ENCODE measurements at regions not wholly inside any gene's neighbourhood (a gene's known extent, or its start where the extent isn't known, plus 50 kb on each side); places are given as distances from the start of the nearest gene placed in this dataset.

GRCh38 chr4:54482529-54483200 lies 175.1 kb upstream of the KIT start:
- H3K27me3 ChIP-seq = no peaks in the 10 kb centered on the region
- DNase-seq = no peak
- H3K36me3 ChIP-seq = no peaks in the 10 kb centered on the region
- WGBS, 2 donors (ENCODE audit: low coverage in 1 of 2) = 80 to 92% methylated on average over 4 to 6 of the region's 6 CpGs
- H3K9me3 ChIP-seq = no peaks in the 10 kb centered on the region
- no peak overlapping the region for H3K27ac ChIP-seq
- in situ Hi-C loops (cut with MboI; ENCODE audit: low pct_ligation_motif_present in 1 of 4, low pct_unique_long_range_greater_than_20kb in 1 of 4, low sequenced_read_pairs in 3 of 4) (no loop called here), intact Hi-C loops (cut with DNase I; ENCODE audit: low total_unique reads) (no loop called here)
- TF ChIP-seq EP300 (IDR thresholded peaks at IDR 0.05; ENCODE audit: low read depth) (no peak), POLR2AphosphoS5 (IDR thresholded peaks at IDR 0.05) (no peak), POLR2A (IDR thresholded peaks at IDR 0.05) (no peak)
- TF ChIP-seq, protein P1, sequence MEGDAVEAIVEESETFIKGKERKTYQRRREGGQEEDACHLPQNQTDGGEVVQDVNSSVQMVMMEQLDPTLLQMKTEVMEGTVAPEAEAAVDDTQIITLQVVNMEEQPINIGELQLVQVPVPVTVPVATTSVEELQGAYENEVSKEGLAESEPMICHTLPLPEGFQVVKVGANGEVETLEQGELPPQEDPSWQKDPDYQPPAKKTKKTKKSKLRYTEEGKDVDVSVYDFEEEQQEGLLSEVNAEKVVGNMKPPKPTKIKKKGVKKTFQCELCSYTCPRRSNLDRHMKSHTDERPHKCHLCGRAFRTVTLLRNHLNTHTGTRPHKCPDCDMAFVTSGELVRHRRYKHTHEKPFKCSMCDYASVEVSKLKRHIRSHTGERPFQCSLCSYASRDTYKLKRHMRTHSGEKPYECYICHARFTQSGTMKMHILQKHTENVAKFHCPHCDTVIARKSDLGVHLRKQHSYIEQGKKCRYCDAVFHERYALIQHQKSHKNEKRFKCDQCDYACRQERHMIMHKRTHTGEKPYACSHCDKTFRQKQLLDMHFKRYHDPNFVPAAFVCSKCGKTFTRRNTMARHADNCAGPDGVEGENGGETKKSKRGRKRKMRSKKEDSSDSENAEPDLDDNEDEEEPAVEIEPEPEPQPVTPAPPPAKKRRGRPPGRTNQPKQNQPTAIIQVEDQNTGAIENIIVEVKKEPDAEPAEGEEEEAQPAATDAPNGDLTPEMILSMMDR (IDR thresholded peaks at IDR 0.05) = no peak
- no peaks in the 10 kb centered on the region for H3K4me1 ChIP-seq
- no peak overlapping the region for H3K4me3 ChIP-seq

DNA sequence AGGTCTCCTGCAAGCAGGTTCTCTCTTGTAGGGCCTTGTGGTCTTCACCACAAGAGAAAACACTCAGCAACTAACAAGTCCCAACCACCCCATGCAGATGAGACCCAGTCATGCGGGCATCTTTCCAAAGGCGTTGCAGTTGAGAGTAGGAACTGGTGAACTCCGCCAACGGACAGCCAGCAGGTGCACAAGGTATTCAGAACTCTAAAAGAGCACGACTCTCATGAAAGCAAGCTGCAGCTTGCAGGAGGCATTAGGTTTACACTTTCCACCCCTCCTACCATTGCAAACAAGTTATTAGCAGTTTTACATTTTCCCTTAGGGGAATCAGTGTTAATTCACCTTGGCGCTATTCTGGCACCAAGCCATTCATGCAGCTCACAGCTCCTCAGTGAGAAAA lies 173.4 kb upstream of the KIT start:
- H3K4me3 ChIP-seq = no peak overlapping the region
- DNase-seq = no peak
- intact Hi-C loops (cut with DNase I; ENCODE audit: low total_unique reads) (no loop called here), in situ Hi-C loops (cut with MboI; ENCODE audit: low pct_ligation_motif_present in 1 of 4, low pct_unique_long_range_greater_than_20kb in 1 of 4, low sequenced_read_pairs in 3 of 4) (no loop called here)
- H3K27ac ChIP-seq = no peak overlapping the region
- 75 to 93% methylated on average over 2 to 6 of the region's 6 CpGs for WGBS, 2 donors (ENCODE audit: low coverage in 1 of 2)
- no peaks in the 10 kb centered on the region for H3K27me3 ChIP-seq
- no peaks in the 10 kb centered on the region for H3K4me1 ChIP-seq
- no peak for TF ChIP-seq POLR2A (IDR thresholded peaks at IDR 0.05)
- TF ChIP-seq, protein P1 (IDR thresholded peaks at IDR 0.05) = no peak
- no peak for TF ChIP-seq POLR2AphosphoS5 (IDR thresholded peaks at IDR 0.05)
- no peak for TF ChIP-seq EP300 (IDR thresholded peaks at IDR 0.05; ENCODE audit: low read depth)
- H3K9me3 ChIP-seq = no peaks in the 10 kb centered on the region
- no peaks in the 10 kb centered on the region for H3K36me3 ChIP-seq

GRCh38 chr4:54487491-54487890 lies 170.3 kb upstream of the KIT start:
- Histone ChIP-seq H3K36me3 (no peaks in the 10 kb centered on the region), H3K27me3 (no peaks in the 10 kb centered on the region), H3K4me3 (no peak overlapping the region), H3K27ac (no peak overlapping the region), H3K9me3 (no peaks in the 10 kb centered on the region), H3K4me1 (no peaks in the 10 kb centered on the region)
- 93 to 100% methylated on average over 1 to 2 of the region's 2 CpGs for WGBS, 2 donors (ENCODE audit: low coverage in 1 of 2)
- TF ChIP-seq POLR2AphosphoS5 (IDR thresholded peaks at IDR 0.05) (no peak), EP300 (IDR thresholded peaks at IDR 0.05; ENCODE audit: low read depth) (no peak)
- intact Hi-C loops (cut with DNase I; ENCODE audit: low total_unique reads) (no loop called here), in situ Hi-C loops (cut with MboI; ENCODE audit: low pct_ligation_motif_present in 1 of 4, low pct_unique_long_range_greater_than_20kb in 1 of 4, low sequenced_read_pairs in 3 of 4) (no loop called here)
- DNase-seq = no peak

DNA sequence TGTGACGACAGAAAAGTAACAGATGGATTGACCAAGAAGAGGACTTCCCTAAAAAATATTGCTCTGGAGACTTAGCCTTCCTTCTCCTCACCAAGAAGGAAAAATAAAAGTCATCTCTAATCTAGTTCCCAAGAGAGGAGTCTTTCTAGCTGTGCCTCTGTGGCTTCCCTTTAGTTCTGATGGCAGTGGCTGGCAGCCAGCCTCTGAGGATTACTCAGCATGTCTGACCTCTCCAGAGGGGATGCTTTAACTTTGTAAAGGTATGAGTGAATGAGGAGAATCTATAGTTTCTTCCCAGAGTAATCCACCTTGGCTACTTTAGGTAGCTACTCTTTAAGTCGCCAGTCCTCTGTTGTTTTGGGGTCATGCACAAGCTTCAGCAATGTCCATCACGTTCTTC lies 163.9 kb upstream of the KIT start:
- WGBS, 2 donors (ENCODE audit: low coverage in 1 of 2) = 70 to 78% methylated on average over 3 of the region's 3 CpGs
- in situ Hi-C loops (cut with MboI; ENCODE audit: low pct_ligation_motif_present in 1 of 4, low pct_unique_long_range_greater_than_20kb in 1 of 4, low sequenced_read_pairs in 3 of 4) (no loop called here), intact Hi-C loops (cut with DNase I; ENCODE audit: low total_unique reads) (no loop called here)
- TF ChIP-seq EP300 (IDR thresholded peaks at IDR 0.05; ENCODE audit: low read depth) (no peak), POLR2A (IDR thresholded peaks at IDR 0.05) (no peak)
- Histone ChIP-seq H3K27me3 (no peaks in the 10 kb centered on the region), H3K4me3 (no peak overlapping the region), H3K4me1 (no peaks in the 10 kb centered on the region), H3K36me3 (no peaks in the 10 kb centered on the region), H3K27ac (no peak overlapping the region), H3K9me3 (no peaks in the 10 kb centered on the region)
- no peak for DNase-seq

DNA sequence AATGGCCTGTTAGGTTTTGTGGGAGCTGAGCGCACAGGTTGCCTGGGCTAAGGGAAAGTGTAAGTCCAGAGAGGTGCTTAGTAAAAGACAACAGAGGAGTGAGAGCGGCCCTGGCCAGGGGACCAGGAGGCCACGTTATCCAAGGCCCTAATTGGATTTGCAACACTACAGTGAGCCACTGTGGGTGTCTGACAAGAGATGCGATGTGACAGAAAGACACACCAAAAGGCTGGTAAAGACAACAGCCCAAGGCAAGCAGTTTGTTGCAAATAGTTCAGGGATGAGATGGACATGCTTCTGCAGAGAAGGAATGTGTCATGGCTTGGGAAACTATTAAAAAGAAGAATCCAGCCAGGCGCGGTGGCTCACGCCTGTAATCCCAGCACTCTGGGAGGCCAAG lies 162.7 kb upstream of the KIT start:
- in situ Hi-C loops (cut with MboI; ENCODE audit: low pct_ligation_motif_present in 1 of 4, low pct_unique_long_range_greater_than_20kb in 1 of 4, low sequenced_read_pairs in 3 of 4) (no loop called here), intact Hi-C loops (cut with DNase I; ENCODE audit: low total_unique reads) (no loop called here)
- Histone ChIP-seq H3K9me3 (no peaks in the 10 kb centered on the region), H3K36me3 (no peaks in the 10 kb centered on the region), H3K4me3 (no peak overlapping the region), H3K4me1 (no peaks in the 10 kb centered on the region), H3K27me3 (no peaks in the 10 kb centered on the region), H3K27ac (no peak overlapping the region)
- TF ChIP-seq EP300 (IDR thresholded peaks at IDR 0.05; ENCODE audit: low read depth) (no peak), POLR2A (IDR thresholded peaks at IDR 0.05) (no peak), POLR2AphosphoS5 (IDR thresholded peaks at IDR 0.05) (no peak)
- TF ChIP-seq, protein P1 (IDR thresholded peaks at IDR 0.05) = no peak
- WGBS, 2 donors (ENCODE audit: low coverage in 1 of 2) = 80 to 86% methylated on average over 7 of the region's 7 CpGs
- DNase-seq = no peak

Measured in transverse colon (tissue), 4 donors.